HG03175 (cell line): ENCODE measurements at regions not wholly inside any gene's neighbourhood (a gene's known extent, or its start where the extent isn't known, plus 50 kb on each side); places are given as distances from the start of the nearest gene placed in this dataset.
"Not testable (repeated sequence)": the region's sequence is repeated elsewhere in the genome, so short reads cannot be mapped to it uniquely, and the experiment has no call there.

Experiments used
- ATAC-seq: cut with Tn5 transposase; IDR thresholded peaks from one replicate; pipeline ENCODE4 v1.9.1; 2021; ENCODE audit warnings: mild to moderate bottlenecking, moderate library complexity; ENCODE audit not compliant: unreplicated experiment

DNA sequence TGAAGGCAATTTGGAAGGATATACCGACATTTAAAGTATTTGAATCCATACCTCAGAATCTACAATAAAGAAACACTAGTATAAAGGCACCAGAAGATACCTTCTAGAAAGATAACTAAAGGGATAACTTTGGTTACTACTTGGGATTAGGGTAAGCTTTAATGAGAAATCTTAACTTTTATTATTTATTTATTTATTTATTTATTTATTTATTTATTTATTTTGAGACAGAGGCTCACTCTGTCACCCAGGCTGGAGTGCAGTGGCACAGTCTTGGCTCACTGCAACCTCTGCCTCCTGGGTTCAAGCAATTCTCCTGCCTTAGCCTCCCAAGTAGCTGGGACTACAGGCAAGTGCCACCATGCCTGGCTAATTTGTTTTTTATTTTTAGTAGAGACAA lies 81.6 kb upstream of the KCND2 start:
- not testable (repeated sequence) for ATAC-seq

DNA sequence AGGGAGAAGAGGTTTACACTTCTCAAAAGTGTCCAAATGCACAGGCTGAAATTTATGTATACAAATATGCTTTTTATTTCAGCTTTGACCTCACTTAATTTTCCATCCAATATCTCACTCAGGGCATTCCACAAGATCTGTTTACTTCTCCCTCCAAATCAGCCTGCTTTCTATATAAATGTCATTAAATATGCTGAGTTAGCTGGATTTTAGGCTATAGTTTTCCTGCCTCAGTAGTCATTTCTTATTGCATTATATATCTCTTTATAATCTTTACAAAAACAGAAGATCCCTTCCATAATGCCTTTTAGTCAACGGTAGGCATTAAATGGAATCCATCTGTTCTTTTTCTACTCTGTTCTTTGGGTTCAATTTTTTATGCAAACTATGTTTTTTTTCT lies 71.7 kb upstream of the KCND2 start:
- ATAC-seq, result no peak

DNA sequence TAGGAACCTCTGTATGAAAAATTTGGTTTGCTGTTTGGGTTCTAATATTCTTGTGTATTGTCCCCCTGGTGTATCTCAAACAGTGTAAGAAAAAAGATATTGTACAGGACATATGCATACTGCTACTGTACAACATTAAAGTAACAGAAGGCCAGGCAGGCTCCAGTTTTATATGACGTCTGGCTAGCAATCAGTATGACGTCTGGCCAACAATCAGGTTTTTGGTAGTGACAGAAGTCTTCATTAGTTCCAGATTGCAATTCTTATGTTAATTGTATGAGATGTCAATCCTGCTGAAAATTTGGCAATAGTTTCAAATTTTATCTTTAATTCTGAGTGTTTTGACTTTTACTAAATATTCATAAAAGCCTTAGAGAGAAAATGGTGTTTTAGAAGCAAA lies 67.9 kb upstream of the KCND2 start:
- no peak for ATAC-seq

DNA sequence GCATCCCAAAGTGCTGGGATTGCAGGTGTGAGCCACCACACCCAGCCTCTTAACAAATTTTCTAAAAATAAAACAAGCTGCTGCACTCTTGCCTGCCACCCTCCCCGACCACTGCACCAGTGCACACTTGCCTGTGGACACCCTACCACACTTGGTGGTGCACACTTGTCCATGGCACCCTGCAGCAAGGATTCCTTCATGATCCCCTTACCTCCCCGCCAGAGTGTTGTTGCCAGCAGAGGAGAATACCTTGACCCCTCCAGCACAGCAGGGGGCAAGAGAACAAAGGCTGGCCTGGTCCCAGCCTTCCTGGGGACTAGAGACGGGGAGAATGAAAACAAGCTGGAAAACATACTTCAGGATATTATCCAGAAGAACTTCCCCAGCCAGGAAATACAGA lies 65.9 kb upstream of the KCND2 start:
- ATAC-seq, result no peak

DNA sequence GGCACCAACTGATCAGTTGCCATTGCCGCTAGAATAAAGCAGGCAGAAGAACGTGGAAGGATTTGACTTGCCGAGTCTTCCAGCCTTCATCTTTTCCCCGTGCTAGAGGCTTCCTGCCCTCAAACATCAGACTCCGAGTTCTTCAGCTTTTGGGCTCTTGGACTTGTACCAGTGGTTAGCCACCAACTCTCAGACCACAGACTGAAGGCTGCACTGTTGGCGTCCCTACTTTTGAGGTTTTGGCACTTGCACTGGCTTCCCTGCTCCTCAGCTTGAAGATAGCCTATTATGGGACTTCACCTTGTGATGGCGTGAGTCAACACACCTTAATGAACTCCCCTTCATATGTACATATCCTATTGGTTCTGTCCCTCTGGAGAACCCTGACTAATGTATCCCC lies 57.3 kb upstream of the KCND2 start:
- no peak for ATAC-seq

DNA sequence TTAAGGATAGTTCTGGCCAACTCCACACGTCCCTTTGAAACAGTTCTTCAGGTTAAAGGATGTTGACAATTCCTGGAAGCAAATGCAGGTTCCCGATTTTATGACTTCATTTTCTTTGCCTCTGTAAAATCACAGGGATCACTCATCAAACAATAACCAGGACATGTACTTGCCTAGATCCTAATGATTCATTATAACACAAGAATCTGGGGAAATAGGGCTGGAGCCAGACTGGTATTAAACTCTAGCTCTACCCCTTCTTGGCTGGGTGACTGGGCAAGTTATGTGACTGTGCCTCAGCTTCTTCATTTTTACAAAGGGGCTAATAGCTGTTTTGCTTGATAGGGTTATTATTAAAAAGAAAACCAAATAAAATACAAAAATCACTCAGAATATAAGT lies 56.0 kb upstream of the KCND2 start:
- ATAC-seq, result no peak

DNA sequence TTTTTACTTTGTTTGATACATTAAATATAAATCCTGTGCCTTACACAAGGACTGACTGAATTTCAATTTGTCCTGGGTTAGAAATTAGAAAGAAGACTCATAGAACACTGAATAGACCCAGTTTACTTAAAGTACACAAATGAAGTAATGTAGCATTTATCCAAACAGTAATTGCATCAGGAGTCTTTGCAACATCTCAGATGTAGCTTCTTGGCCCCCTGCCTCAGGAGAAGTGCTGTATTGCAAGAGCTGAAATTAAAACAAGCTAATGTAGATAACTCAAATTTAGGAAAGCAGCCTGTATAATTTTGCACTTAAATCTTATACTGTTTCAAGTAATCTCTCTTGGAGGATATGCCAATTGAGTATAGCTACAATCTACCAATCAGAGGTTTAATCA lies 54.3 kb upstream of the KCND2 start:
- no peak for ATAC-seq

DNA sequence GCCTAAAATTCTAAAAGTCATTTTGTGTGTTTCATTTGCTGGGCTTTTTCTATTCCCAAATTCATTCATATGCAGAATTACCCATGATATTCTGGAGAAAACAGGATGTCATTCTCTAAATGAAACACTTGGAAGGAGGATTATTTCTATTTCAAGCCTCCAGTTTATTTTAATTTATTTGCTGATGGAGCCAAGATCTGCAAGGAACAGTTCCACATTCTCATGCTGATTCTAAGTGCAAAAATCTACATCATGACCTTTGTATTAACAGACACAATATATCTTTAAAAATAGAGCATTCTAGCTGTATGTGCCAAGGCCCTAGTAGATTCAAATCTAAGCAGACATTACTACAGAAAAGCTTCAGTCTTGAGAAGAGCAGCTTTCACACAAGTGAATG lies 51.3 kb upstream of the KCND2 start:
- ATAC-seq, result no peak
